ENCODE measurements at regions not wholly inside any gene's neighbourhood (a gene's known extent, or its start where the extent isn't known, plus 50 kb on each side); places are given as distances from the start of the nearest gene placed in this dataset.
"Not testable (repeated sequence)": the region's sequence is repeated elsewhere in the genome, so short reads cannot be mapped to it uniquely, and the experiment has no call there.

DNA sequence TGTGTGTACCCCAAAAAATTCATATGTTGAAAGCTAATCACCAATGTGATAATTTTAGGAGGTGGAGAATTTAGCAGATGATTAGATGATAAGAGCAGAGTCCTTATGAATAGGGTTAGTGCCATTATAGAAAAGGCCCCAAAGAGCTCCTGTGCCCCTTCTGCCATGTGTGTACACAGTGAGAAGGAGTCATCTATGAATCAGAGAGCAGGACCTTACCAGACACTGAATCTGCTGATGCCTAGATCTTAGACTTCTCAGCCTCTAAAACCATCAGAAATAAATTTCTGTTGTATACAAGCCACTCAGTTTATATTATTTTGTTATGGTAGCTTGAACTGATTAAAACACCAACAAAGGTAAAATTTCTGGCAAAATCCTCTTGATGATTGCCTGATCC lies 560.0 kb upstream of the CDH2 start:
- Histone ChIP-seq H4K20me1 (no peaks in the 10 kb centered on the region), H3K9me3 (replicated peaks in 1 of 11) (no peaks in the 10 kb centered on the region), H3K4me3 (no peak overlapping the region), H3K36me3 (no peaks in the 10 kb centered on the region), H3K9ac (no peak overlapping the region), H3K27ac (no peak overlapping the region), H3K4me2 (peak overlapping the region in 2 of 11 experiments; percentile 51 to 54; a peak in 3 of 22 replicates), H3K4me1 (peaks cover 0 to 18% (median 0%) of the 10 kb centered on the region in 10 experiments; a peak in 5 of 20 replicates), H3K27me3 (no peaks in the 10 kb centered on the region)
- no peak for TF ChIP-seq Cebpa-rat (IDR thresholded peaks at IDR 0.05)

DNA sequence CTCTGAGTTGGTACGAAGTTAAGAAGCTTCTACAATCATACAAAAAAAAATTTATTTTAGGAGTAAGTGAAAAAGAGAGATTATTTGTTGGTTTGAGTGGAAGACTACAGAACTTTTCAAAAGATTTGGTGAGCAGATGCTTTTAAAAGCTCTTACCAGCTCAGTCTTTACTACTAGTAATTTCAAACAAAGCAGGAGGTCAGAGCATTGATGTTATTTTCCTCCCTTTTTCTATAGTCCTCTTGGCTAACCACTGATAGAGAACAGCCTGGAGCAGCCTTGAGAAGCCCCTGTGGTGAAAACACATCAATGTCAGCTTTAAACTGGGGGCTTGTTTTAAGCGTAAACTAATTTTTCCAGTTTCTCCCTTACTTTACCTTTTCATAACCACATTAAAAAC lies 559.3 kb upstream of the CDH2 start:
- H4K20me1 ChIP-seq, result no peaks in the 10 kb centered on the region
- no peak overlapping the region for H3K9ac ChIP-seq
- H3K4me3 ChIP-seq, result no peak overlapping the region
- peak overlapping the region in 2 of 11 experiments; percentile 51 to 54; a peak in 3 of 22 replicates for H3K4me2 ChIP-seq
- H3K36me3 ChIP-seq, result no peaks in the 10 kb centered on the region
- H3K4me1 ChIP-seq, result peaks cover 0 to 18% (median 0%) of the 10 kb centered on the region in 10 experiments; a peak in 5 of 20 replicates
- no peaks in the 10 kb centered on the region for H3K27me3 ChIP-seq
- TF ChIP-seq Cebpa-rat (IDR thresholded peaks at IDR 0.05), result no peak
- no peak overlapping the region for H3K27ac ChIP-seq
- H3K9me3 ChIP-seq (replicated peaks in 1 of 11), result no peaks in the 10 kb centered on the region

DNA sequence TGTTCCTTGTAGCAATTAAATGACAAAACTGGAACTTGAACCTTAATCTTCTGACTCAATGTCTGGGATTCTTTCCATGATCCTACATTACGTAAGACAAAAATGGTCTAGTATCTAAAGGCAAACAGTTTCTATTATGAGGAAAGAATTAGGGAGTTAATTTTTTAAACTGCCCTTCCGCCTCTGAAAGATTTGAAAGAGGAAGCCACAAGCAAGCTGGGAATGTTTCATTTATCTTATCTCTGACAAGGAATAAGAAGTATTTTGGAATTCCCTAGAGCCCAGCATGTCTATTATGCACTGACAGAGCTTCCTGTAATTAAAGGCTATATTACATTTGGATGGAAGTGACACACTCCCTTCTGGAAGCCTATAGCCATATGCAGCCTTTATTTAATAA lies 558.8 kb upstream of the CDH2 start:
- no peaks in the 10 kb centered on the region for H4K20me1 ChIP-seq
- no peaks in the 10 kb centered on the region for H3K9me3 ChIP-seq (replicated peaks in 1 of 11)
- H3K27ac ChIP-seq, result no peak overlapping the region
- no peak overlapping the region for H3K4me3 ChIP-seq
- no peaks in the 10 kb centered on the region for H3K36me3 ChIP-seq
- no peak overlapping the region for H3K9ac ChIP-seq
- peaks cover 0 to 18% (median 0%) of the 10 kb centered on the region in 10 experiments; a peak in 5 of 20 replicates for H3K4me1 ChIP-seq
- no peak for TF ChIP-seq Cebpa-rat (IDR thresholded peaks at IDR 0.05)
- peak overlapping the region in 2 of 11 experiments; percentile 51 to 54; a peak in 2 of 22 replicates for H3K4me2 ChIP-seq
- no peaks in the 10 kb centered on the region for H3K27me3 ChIP-seq

DNA sequence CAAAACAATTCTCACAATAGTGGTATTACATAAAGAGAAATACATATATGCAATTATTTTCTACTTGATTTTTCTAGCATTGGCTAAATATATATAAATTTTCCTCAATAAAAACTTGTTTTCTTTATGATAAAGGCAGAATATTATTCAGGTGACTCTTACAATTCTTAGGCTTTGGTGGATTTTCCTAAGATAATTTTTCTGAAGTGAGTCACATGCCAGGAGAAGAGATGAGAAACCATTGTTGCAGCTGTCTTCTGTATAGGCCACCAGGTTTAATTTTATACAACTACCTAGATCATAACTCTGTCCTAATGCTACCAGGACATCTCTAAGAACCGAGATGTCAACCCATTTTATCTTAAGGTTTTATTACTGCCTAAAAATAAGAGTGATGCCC lies 552.4 kb upstream of the CDH2 start:
- Histone ChIP-seq H3K27ac (no peak overlapping the region), H3K9ac (no peak overlapping the region), H3K36me3 (no peaks in the 10 kb centered on the region), H3K4me1 (peaks cover 0 to 5% (median 0%) of the 10 kb centered on the region in 10 experiments; a peak in 2 of 20 replicates), H4K20me1 (no peaks in the 10 kb centered on the region), H3K4me3 (no peak overlapping the region), H3K4me2 (no peak overlapping the region), H3K9me3 (replicated peaks in 1 of 11) (no peaks in the 10 kb centered on the region), H3K27me3 (no peaks in the 10 kb centered on the region)
- TF ChIP-seq Cebpa-rat (IDR thresholded peaks at IDR 0.05), result no peak

DNA sequence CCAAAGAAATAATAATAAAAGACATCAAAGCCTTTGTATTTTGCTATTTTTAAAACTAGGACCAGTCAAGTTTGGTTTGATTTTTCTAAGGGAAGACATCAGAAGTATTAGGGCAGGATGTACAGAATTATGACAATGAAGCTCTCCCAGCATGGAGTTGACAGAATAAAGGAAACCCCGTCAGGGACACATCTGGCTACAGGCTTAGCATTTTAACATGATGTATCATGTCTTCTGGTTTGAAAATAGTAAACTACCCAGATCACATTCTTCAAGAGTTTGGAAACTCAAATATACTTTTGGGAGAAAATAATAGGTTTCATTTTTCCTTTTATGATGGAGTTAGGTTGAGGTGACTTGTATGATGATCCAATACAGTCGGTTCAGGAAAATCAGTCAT lies 552.0 kb upstream of the CDH2 start:
- no peaks in the 10 kb centered on the region for H3K27me3 ChIP-seq
- H3K4me2 ChIP-seq, result no peak overlapping the region
- H3K36me3 ChIP-seq, result no peaks in the 10 kb centered on the region
- no peaks in the 10 kb centered on the region for H3K9me3 ChIP-seq (replicated peaks in 1 of 11)
- H3K9ac ChIP-seq, result no peak overlapping the region
- H3K27ac ChIP-seq, result no peak overlapping the region
- no peak overlapping the region for H3K4me3 ChIP-seq
- H3K4me1 ChIP-seq, result peaks cover 0 to 5% (median 0%) of the 10 kb centered on the region in 10 experiments; a peak in 2 of 20 replicates
- H4K20me1 ChIP-seq, result no peaks in the 10 kb centered on the region
- TF ChIP-seq Cebpa-rat (IDR thresholded peaks at IDR 0.05), result no peak

DNA sequence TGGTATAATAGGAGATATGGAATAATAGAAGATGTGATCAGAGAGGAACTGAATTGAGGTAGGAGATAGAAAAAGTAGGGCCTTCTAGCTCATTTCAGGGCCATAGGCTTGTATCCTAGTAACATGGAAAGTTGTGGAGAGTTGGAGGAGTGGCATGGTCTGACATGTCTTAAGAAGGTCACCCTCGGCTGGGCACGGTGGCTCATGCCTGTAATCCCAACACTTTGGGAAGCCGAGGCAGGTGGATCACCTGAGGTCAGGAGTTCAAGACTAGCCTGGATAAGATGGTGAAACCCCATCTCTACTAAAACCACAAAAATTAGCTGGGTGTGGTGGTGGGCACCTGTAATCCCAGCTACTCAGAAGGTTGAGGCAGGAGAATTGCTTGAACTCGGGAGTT lies 550.3 kb upstream of the CDH2 start:
- H3K4me3 ChIP-seq; H4K20me1 ChIP-seq; H3K27me3 ChIP-seq; H3K4me1 ChIP-seq; H3K9me3 ChIP-seq (replicated peaks in 1 of 11); H3K27ac ChIP-seq; H3K36me3 ChIP-seq; H3K9ac ChIP-seq; H3K4me2 ChIP-seq: not testable (repeated sequence)

DNA sequence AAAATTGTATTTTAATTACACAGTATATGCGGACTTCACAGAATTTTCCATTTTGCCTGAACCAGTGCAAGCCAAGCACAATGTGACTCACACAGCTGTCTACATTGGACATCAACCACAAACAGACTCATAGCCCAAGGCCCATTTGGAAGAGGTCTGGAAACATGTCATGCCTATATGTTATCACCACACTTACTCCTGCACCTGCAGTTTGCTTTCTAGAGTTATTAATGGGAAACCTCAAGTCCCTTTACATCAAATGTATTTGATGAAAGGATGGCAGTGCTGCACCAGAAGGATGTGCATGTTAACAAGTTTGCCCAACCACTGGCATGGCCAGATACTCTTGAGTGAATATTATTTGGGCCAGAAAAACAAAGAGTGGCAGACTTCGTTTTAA lies 548.9 kb upstream of the CDH2 start:
- Histone ChIP-seq H3K9ac (no peak overlapping the region), H3K9me3 (replicated peaks in 1 of 11) (no peaks in the 10 kb centered on the region), H3K27ac (no peak overlapping the region), H3K4me3 (no peak overlapping the region), H3K36me3 (no peaks in the 10 kb centered on the region), H3K4me2 (peak overlapping the region in 2 of 11 experiments; percentile 3 to 20; a peak in 1 of 22 replicates), H3K4me1 (peaks cover 0 to 5% (median 0%) of the 10 kb centered on the region in 10 experiments; a peak in 2 of 20 replicates), H3K27me3 (no peaks in the 10 kb centered on the region), H4K20me1 (no peaks in the 10 kb centered on the region)
- no peak for TF ChIP-seq Cebpa-rat (IDR thresholded peaks at IDR 0.05)

DNA sequence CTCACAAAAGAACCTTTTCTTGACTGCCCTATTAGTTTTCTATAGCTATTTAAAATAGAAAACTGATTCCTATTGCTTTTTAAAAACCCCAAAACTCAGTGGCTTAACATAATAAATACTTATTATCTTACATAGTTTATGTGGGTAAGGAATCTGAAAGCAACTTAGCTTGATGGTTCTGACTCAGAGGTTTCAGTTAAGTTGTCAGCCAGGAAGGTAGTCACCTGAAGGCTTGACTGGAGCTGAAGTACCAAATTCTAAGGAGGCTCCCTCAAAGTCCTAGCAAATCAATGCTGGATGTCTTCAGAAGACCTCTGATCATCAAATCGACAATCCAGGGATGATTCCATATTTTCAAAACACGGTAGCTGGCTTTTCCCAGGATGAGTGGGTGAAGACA lies 546.6 kb upstream of the CDH2 start:
- Histone ChIP-seq H3K9me3 (replicated peaks in 1 of 11) (no peaks in the 10 kb centered on the region), H3K4me2 (no peak overlapping the region)

DNA sequence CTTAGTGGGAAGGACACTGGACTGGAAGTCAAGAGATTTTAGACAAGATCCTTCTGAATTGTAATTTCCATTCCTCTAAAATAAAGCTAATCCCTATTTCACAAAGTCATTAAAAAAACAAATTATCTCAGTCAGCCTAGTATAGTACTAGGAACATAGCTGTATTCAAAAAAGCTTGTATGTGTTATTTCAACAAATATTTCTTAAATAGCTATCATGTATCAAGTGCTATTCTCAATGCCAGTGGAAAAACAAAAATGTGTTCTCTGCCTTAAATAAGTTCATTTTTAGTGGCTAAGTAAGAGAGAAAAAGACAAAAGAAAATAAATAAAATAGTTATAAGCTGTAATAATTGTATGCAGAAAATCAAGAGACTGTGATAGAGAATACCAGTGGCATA lies 541.8 kb upstream of the CDH2 start:
- H3K4me1 ChIP-seq, result no peaks in the 10 kb centered on the region
- H3K9me3 ChIP-seq (replicated peaks in 1 of 11), result peaks cover 0 to 7% (median 0%) of the 10 kb centered on the region in 11 experiments; a peak in 1 of 22 replicates
- no peaks in the 10 kb centered on the region for H3K36me3 ChIP-seq
- no peak overlapping the region for H3K4me3 ChIP-seq
- TF ChIP-seq Cebpa-rat (IDR thresholded peaks at IDR 0.05), result no peak
- H3K27me3 ChIP-seq, result no peaks in the 10 kb centered on the region
- H3K4me2 ChIP-seq, result no peak overlapping the region
- no peak overlapping the region for H3K27ac ChIP-seq
- H3K9ac ChIP-seq, result no peak overlapping the region
- no peaks in the 10 kb centered on the region for H4K20me1 ChIP-seq

More for the DNA sequence above, 546.6 kb upstream of the CDH2 start:
- Histone ChIP-seq H3K27ac (no peak overlapping the region), H3K27me3 (no peaks in the 10 kb centered on the region), H3K4me1 (peaks cover 0 to 5% (median 0%) of the 10 kb centered on the region in 10 experiments; a peak in 2 of 20 replicates), H4K20me1 (no peaks in the 10 kb centered on the region), H3K9ac (no peak overlapping the region), H3K36me3 (no peaks in the 10 kb centered on the region), H3K4me3 (no peak overlapping the region)
- no peak for TF ChIP-seq Cebpa-rat (IDR thresholded peaks at IDR 0.05)

DNA sequence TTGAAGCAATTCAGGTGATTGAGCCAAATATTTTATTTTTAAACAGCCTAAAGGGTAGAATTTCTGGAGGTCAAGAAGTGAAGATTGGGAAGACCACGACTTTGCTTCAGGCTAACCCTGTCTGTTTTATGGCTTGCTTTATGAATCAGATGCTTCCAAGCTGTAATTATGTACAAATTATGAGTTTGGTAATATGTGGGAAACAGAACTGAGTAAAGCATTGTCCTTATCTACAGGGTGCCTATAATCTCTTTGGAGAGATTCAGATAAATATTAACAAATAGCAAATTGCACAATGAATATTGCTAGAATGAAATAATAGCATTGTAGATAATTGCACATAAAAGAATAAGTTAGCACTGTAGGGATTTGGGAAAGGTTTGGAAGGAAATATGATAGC lies 539.4 kb upstream of the CDH2 start:
- TF ChIP-seq Cebpa-rat (IDR thresholded peaks at IDR 0.05), result no peak
- Histone ChIP-seq H3K36me3 (no peaks in the 10 kb centered on the region), H3K9ac (no peak overlapping the region), H3K27ac (no peak overlapping the region), H3K9me3 (replicated peaks in 1 of 11) (peaks cover 0 to 7% (median 0%) of the 10 kb centered on the region in 11 experiments; a peak in 1 of 22 replicates), H3K4me1 (no peaks in the 10 kb centered on the region), H3K4me2 (no peak overlapping the region), H4K20me1 (no peaks in the 10 kb centered on the region), H3K4me3 (no peak overlapping the region), H3K27me3 (no peaks in the 10 kb centered on the region)

Data from BLaER1 treated with 17β-estradiol and CSF1 and Interleukin-3, amounts not matched to agents 10 nM and 100 nM (cell line).